Fibroblast of pulmonary artery (primary cell): ENCODE measurements at regions not wholly inside any gene's neighbourhood (a gene's known extent, or its start where the extent isn't known, plus 50 kb on each side); places are given as distances from the start of the nearest gene placed in this dataset.

ENCODE experiments used
- DNase-seq: peaks from one replicate; pipeline ENCODE4 v3.0.0-alpha.2; 2010; ENCODE audit warnings: low read depth
- H3K4me3 ChIP-seq: replicated peaks from 2 replicates; pipeline ENCODE4 v1.5.1; 2011; ENCODE audit warnings: low read depth, mild to moderate bottlenecking, control low read depth, low read length, moderate library complexity
- TF ChIP-seq, protein P1 (sequence below): IDR thresholded peaks from 2 replicates; pipeline ENCODE4 v1.5.1; 2011; ENCODE audit warnings: mild to moderate bottlenecking, control low read depth, low read length, inconsistent platforms; ENCODE audit errors: missing control alignments

- no peak for DNase-seq
- TF ChIP-seq, protein P1, sequence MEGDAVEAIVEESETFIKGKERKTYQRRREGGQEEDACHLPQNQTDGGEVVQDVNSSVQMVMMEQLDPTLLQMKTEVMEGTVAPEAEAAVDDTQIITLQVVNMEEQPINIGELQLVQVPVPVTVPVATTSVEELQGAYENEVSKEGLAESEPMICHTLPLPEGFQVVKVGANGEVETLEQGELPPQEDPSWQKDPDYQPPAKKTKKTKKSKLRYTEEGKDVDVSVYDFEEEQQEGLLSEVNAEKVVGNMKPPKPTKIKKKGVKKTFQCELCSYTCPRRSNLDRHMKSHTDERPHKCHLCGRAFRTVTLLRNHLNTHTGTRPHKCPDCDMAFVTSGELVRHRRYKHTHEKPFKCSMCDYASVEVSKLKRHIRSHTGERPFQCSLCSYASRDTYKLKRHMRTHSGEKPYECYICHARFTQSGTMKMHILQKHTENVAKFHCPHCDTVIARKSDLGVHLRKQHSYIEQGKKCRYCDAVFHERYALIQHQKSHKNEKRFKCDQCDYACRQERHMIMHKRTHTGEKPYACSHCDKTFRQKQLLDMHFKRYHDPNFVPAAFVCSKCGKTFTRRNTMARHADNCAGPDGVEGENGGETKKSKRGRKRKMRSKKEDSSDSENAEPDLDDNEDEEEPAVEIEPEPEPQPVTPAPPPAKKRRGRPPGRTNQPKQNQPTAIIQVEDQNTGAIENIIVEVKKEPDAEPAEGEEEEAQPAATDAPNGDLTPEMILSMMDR: no peak
- H3K4me3 ChIP-seq: no peak overlapping the region
Measured at GRCh38 chr9:107064378-107064777, 201.4 kb downstream of the ZNF462 start.

DNA sequence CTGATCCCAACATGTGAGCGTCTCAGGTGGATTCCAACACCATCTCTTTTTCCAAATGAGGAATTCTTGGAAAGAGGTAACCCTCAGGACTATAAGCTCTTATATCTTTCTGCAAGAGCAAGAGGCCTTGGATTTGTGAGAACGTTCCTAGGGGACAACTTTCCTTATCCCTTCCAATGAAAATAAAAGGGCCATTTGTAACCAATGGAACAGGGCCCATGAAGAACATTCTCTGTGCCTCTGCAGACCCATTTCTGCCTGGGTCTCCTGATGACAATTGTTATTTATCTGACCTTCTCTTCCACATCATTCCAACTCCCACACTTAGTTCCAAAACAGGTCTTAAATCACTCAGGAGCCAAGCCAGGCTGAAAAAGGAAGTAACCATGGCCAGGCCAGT is 202.6 kb downstream of the ZNF462 start:
- DNase-seq: no peak
- TF ChIP-seq, protein P1: no peak
- no peak overlapping the region for H3K4me3 ChIP-seq

DNA sequence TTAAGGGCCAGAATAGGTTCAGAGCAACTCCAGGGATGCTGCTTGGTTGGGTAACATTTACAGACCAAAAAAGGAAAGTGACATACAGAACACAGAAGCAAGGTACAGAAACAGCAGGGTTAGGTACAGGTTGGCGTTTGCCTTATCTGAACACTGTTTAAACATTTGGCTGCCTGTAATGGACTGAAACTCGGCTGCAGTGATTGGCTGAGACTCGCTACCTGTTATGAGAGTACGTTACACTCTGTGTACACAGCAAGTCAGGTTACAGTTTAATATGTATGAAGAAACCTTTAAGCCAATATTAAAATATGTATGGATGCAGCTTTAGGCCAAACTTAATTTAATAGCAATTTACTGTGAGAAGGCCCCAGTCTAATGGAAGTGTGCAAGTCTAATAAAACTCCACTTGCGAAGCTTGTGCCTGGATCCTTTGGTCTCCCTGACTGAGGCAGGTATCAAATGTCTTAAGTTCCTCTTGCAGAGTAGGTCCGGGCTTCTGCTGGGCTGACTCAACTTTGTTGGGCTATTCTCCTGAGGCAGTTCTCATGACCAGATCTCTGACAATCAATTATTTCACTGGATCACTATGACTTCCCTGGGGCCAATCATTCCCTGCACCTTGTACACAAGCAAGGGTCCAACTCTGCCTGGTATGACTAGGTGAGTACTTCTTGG is 204.9 kb downstream of the ZNF462 start:
- TF ChIP-seq, protein P1: no peak
- DNase-seq: no peak
- no peak overlapping the region for H3K4me3 ChIP-seq

GRCh38 chr9:107068581-107068980 is 205.6 kb downstream of the ZNF462 start:
- TF ChIP-seq, protein P1: no peak
- H3K4me3 ChIP-seq: no peak overlapping the region

GRCh38 chr9:107070586-107070985 is 207.6 kb downstream of the ZNF462 start:
- no peak overlapping the region for H3K4me3 ChIP-seq
- TF ChIP-seq, protein P1: no peak
- no peak for DNase-seq

More at GRCh38 chr9:107068581-107068980, 205.6 kb downstream of the ZNF462 start:
- DNase-seq: no peak

- no peak overlapping the region for H3K4me3 ChIP-seq
- no peak for DNase-seq
- TF ChIP-seq, protein P1: no peak
Measured at GRCh38 chr9:107078061-107078460, 205.0 kb upstream of the RAD23B start.

- TF ChIP-seq, protein P1: no peak
- no peak overlapping the region for H3K4me3 ChIP-seq
- no peak for DNase-seq
Measured at GRCh38 chr9:107079589-107079988, 203.5 kb upstream of the RAD23B start.
